SK-N-SH (cell line): ENCODE measurements at regions not wholly inside any gene's neighbourhood (a gene's known extent, or its start where the extent isn't known, plus 50 kb on each side); places are given as distances from the start of the nearest gene placed in this dataset.

Experiments
- CTCF ChIP-seq: fragments of 200-600 bp; sonication (generic); IDR thresholded peaks from 2 replicates; pipeline ENCODE4 v1.6.1; 2017; ENCODE audit warnings: antibody characterized with exemption, mild to moderate bottlenecking, moderate library complexity
- EP300 ChIP-seq, 2 experiments: IDR thresholded peaks; 2 replicates each; pipeline versions ENCODE4 v1.4.0 to v1.6.1; 2012; ENCODE audit warnings: borderline replicate concordance in 1 of 2, low read depth in 1 of 2, low read length in 1 of 2
- JUND ChIP-seq: IDR thresholded peaks from 2 replicates; pipeline ENCODE4 v1.4.0; 2012
- MXI1 ChIP-seq: IDR thresholded peaks from 2 replicates; pipeline ENCODE4 v1.6.1; 2012; ENCODE audit warnings: mild to moderate bottlenecking, low read depth, low read length, improper control_type of control experiment
- NRF1 ChIP-seq: IDR thresholded peaks from 2 replicates; pipeline ENCODE4 v1.6.1; 2012; ENCODE audit warnings: low read depth, mild to moderate bottlenecking, low read length
- POLR2AphosphoS5 ChIP-seq: IDR thresholded peaks from 2 replicates; pipeline ENCODE4 v1.6.1; 2012; ENCODE audit warnings: low read depth, low read length
- RFX5 ChIP-seq: IDR thresholded peaks from 2 replicates; pipeline ENCODE4 v1.6.1; 2012; ENCODE audit warnings: mild to moderate bottlenecking, improper control_type of control experiment, low read length
- TAF1 ChIP-seq: IDR thresholded peaks from 2 replicates; pipeline ENCODE4 v1.6.1; 2012; ENCODE audit warnings: low read depth, mild to moderate bottlenecking, low read length, moderate library complexity, borderline replicate concordance
- TCF12 ChIP-seq: IDR thresholded peaks from 2 replicates; pipeline ENCODE4 v1.4.0; 2012
- YY1 ChIP-seq: IDR thresholded peaks from 2 replicates; pipeline ENCODE4 v1.4.0; 2012; ENCODE audit warnings: low read depth, mild to moderate bottlenecking

- TF ChIP-seq CTCF (no peak), EP300 (IDR thresholded peaks at IDR 0.05; ENCODE audit: borderline replicate concordance in 1 of 2, low read depth in 1 of 2, low read length in 1 of 2) (no peak), JUND (no peak), RFX5 (no peak), POLR2AphosphoS5 (no peak), MXI1 (no peak), TCF12 (no peak), NRF1 (no peak), TAF1 (no peak), YY1 (no peak)
Measured at GRCh38 chr12:124645530-124646244, 78.3 kb upstream of the NCOR2 start.
